WTC11 (cell line): ENCODE measurements at regions not wholly inside any gene's neighbourhood (a gene's known extent, or its start where the extent isn't known, plus 50 kb on each side); places are given as distances from the start of the nearest gene placed in this dataset.

Experiments
- ATAC-seq: fragments of 200-7000 bp; cut with Tn5 transposase; 2 replicates; pipeline ENCODE4 v1.10.0; 2021; ENCODE audit warnings: mild to moderate bottlenecking, moderate library complexity
- CTCF ChIA-PET: fragments of 300-600 bp; sonication (Branson Sonifier 250); formaldehyde crosslinking; loops from one replicate; lab custom pipeline; 2021; ENCODE audit warnings: antibody characterized with exemption; lab: Charles Lee
- POLR2A ChIA-PET: fragments of 350-600 bp; sonication (Branson Sonifier 250); formaldehyde crosslinking; loops from one replicate; lab custom pipeline; 2021; ENCODE audit warnings: antibody characterized with exemption; lab: Charles Lee
- DNase-seq: peaks from one replicate; pipeline ENCODE4 v3.0.0; 2021; ENCODE audit warnings: low spot score
- H3K27ac Mint-ChIP-seq: 2 replicates; pipeline ENCODE4 v1.8.0; 2021; ENCODE audit warnings: mixed read lengths
- H3K27me3 Mint-ChIP-seq: 2 replicates; pipeline ENCODE4 v1.8.0; 2021; ENCODE audit warnings: low read depth, mild to moderate bottlenecking, moderate library complexity, mixed read lengths
- H3K36me3 Mint-ChIP-seq: 2 replicates; pipeline ENCODE4 v1.8.0; 2021; ENCODE audit warnings: mixed read lengths
- H3K4me1 Mint-ChIP-seq: 2 replicates; pipeline ENCODE4 v1.8.0; 2022; ENCODE audit warnings: mixed read lengths
- H3K4me3 Mint-ChIP-seq: 2 replicates; pipeline ENCODE4 v1.8.0; 2021; ENCODE audit warnings: mild to moderate bottlenecking, moderate library complexity, mixed read lengths
- H3K9me3 Mint-ChIP-seq: 2 replicates; pipeline ENCODE4 v1.8.0; 2021; ENCODE audit warnings: mixed read lengths
- ATF1 ChIP-seq: sonication (generic); formaldehyde crosslinking; IDR thresholded peaks from 2 replicates; pipeline ENCODE4 v1.8.1; 2023; ENCODE audit warnings: mild to moderate bottlenecking, moderate library complexity, missing genetic modification reagents
- ATF6 ChIP-seq: sonication (generic); formaldehyde crosslinking; IDR thresholded peaks from 2 replicates; pipeline ENCODE4 v1.8.1; 2023; ENCODE audit warnings: mild to moderate bottlenecking, missing genetic modification reagents
- CREB1 ChIP-seq: sonication (generic); formaldehyde crosslinking; IDR thresholded peaks from 2 replicates; pipeline ENCODE4 v1.8.0; 2023; ENCODE audit warnings: mild to moderate bottlenecking, missing genetic modification reagents
- CREM ChIP-seq: sonication (generic); formaldehyde crosslinking; IDR thresholded peaks from 2 replicates; pipeline ENCODE4 v1.8.1; 2022; ENCODE audit warnings: mild to moderate bottlenecking, missing genetic modification reagents, moderate library complexity
- ELF4 ChIP-seq: sonication (generic); formaldehyde crosslinking; IDR thresholded peaks from 2 replicates; pipeline ENCODE4 v1.8.1; 2022; ENCODE audit warnings: low read depth, mild to moderate bottlenecking, moderate library complexity, missing genetic modification reagents
- EMX1 ChIP-seq: fragments of 250-450 bp; sonication (Bioruptor Pico); IDR thresholded peaks from 2 replicates; pipeline ENCODE4 v1.8.0; 2021; ENCODE audit warnings: mild to moderate bottlenecking
- ETV6 ChIP-seq: sonication (generic); formaldehyde crosslinking; IDR thresholded peaks from 2 replicates; pipeline ENCODE4 v1.8.1; 2022; ENCODE audit warnings: mild to moderate bottlenecking, missing genetic modification reagents
- FOXJ3 ChIP-seq: sonication (generic); formaldehyde crosslinking; IDR thresholded peaks from 2 replicates; pipeline ENCODE4 v1.9.0; 2021; ENCODE audit warnings: missing genetic modification reagents, mild to moderate bottlenecking, borderline replicate concordance
- GTF2I ChIP-seq: fragments of 250-450 bp; sonication (Bioruptor Pico); conservative IDR thresholded peaks from 2 replicates; pipeline ENCODE4 v1.4.0; 2021; ENCODE audit warnings: mild to moderate bottlenecking
- HMGA2 ChIP-seq: fragments of 250-450 bp; sonication (Bioruptor Pico); IDR thresholded peaks from 2 replicates; pipeline ENCODE4 v1.4.0; 2021; ENCODE audit warnings: mild to moderate bottlenecking, moderate library complexity
- JAZF1 ChIP-seq: fragments of 250-450 bp; sonication (Bioruptor Pico); IDR thresholded peaks from 2 replicates; pipeline ENCODE4 v1.9.0; 2021; ENCODE audit warnings: moderate library complexity, mild to moderate bottlenecking, inconsistent platforms
- MLX ChIP-seq: sonication (generic); formaldehyde crosslinking; IDR thresholded peaks from 2 replicates; pipeline ENCODE4 v1.8.1; 2023; ENCODE audit warnings: mild to moderate bottlenecking, missing genetic modification reagents, moderate library complexity
- NFE2L1 ChIP-seq: sonication (generic); formaldehyde crosslinking; IDR thresholded peaks from 2 replicates; pipeline ENCODE4 v1.8.1; 2023; ENCODE audit warnings: missing genetic modification reagents
- NFYB ChIP-seq: sonication (generic); formaldehyde crosslinking; conservative IDR thresholded peaks from 2 replicates; pipeline ENCODE4 v1.8.0; 2022; ENCODE audit warnings: low read depth, missing genetic modification reagents
- NR2C2 ChIP-seq: sonication (generic); formaldehyde crosslinking; IDR thresholded peaks from 2 replicates; pipeline ENCODE4 v1.8.0; 2022; ENCODE audit warnings: mild to moderate bottlenecking, missing genetic modification reagents
- NR3C1 ChIP-seq: sonication (generic); formaldehyde crosslinking; conservative IDR thresholded peaks from 2 replicates; pipeline ENCODE4 v1.8.1; 2023; ENCODE audit warnings: low read depth, mild to moderate bottlenecking, missing genetic modification reagents
- PRDM15 ChIP-seq: sonication (generic); formaldehyde crosslinking; IDR thresholded peaks from 2 replicates; pipeline ENCODE4 v1.8.0; 2022; ENCODE audit warnings: missing genetic modification reagents
- SMAD4 ChIP-seq: sonication (generic); formaldehyde crosslinking; IDR thresholded peaks from 2 replicates; pipeline ENCODE4 v1.8.0; 2022; ENCODE audit warnings: mild to moderate bottlenecking, missing genetic modification reagents
- SP1 ChIP-seq: sonication (generic); formaldehyde crosslinking; conservative IDR thresholded peaks from 2 replicates; pipeline ENCODE4 v1.8.1; 2022; ENCODE audit warnings: missing genetic modification reagents
- TEAD1 ChIP-seq: sonication (generic); formaldehyde crosslinking; IDR thresholded peaks from 2 replicates; pipeline ENCODE4 v1.8.0; 2022; ENCODE audit warnings: mild to moderate bottlenecking, missing genetic modification reagents
- ZNF219 ChIP-seq: sonication (generic); formaldehyde crosslinking; IDR thresholded peaks from 2 replicates; pipeline ENCODE4 v1.8.0; 2023; ENCODE audit warnings: missing genetic modification reagents, mild to moderate bottlenecking, borderline replicate concordance
- TF ChIP-seq, protein P1 (sequence below): fragments of 250-450 bp; sonication (Bioruptor Pico); conservative IDR thresholded peaks from 2 replicates; pipeline ENCODE4 v1.9.0; 2021; ENCODE audit warnings: mild to moderate bottlenecking
- TF ChIP-seq, protein P2 (sequence below): sonication (generic); formaldehyde crosslinking; IDR thresholded peaks from 2 replicates; pipeline ENCODE4 v1.8.0; 2022; ENCODE audit warnings: mild to moderate bottlenecking, missing genetic modification reagents

GRCh38 chr1:63127376-63127775 lies 195.0 kb upstream of the FOXD3 start:
- CTCF ChIA-PET, result interaction anchor here (1.2 kb wide), 1 partner anchor 21 kb away, joined by 4 read pairs; no protein-coding TSS in a partner anchor
- Mint-ChIP-seq H3K36me3 (no peaks in the 10 kb centered on the region), H3K9me3 (no peaks in the 10 kb centered on the region), H3K27ac (no peak overlapping the region), H3K27me3 (no peaks in the 10 kb centered on the region; the same call in 1 of the 2 replicates), H3K4me3 (no peak overlapping the region), H3K4me1 (peaks cover under 1% of the 10 kb centered on the region)
- ATAC-seq (no peak), DNase-seq (no peak)
- TF ChIP-seq JAZF1 (CRISPR knock-in tag) (no peak), TEAD1 (CRISPR knock-in tag) (no peak), CREM (CRISPR knock-in tag) (no peak), NR2C2 (CRISPR knock-in tag) (no peak), ELF4 (CRISPR knock-in tag) (no peak), SP1 (CRISPR knock-in tag) (no peak), ETV6 (CRISPR knock-in tag) (no peak), MLX (no peak), ATF1 (CRISPR knock-in tag) (no peak), HMGA2 (CRISPR knock-in tag) (no peak), NFYB (CRISPR knock-in tag) (no peak)
- TF ChIP-seq, protein P1, sequence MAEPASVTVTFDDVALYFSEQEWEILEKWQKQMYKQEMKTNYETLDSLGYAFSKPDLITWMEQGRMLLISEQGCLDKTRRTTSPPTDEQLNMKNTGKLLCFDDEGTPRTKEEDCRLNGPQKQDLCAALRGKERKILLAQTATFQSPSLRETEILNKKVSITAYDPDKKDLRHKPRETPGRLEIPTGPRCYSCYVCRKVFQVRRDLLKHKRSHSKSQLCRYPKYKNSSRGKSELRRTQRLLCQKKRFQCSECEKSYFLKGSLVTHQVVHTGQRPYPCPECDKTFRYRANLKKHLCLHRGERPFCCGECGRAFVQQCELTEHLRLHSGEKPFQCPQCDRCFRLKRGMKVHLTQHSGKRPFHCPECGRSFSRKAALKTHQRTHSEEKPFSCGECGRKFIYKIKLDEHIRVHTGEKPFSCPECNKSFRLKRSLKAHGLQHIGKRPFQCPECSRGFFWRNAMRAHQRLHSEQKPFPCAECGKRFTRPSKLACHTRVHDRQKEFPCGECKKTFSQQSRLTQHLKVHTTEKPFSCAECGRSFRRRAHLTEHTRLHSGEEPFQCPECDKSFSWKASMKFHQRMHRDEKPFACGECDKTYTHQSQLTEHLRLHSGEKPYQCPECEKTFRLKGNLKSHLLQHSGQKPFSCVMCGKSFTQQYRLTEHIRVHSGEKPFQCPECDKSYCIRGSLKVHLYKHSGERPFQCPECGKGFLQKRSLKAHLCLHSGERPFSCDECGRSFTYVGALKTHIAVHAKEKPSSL (CRISPR knock-in tag), result no peak
- TF ChIP-seq, protein P2, sequence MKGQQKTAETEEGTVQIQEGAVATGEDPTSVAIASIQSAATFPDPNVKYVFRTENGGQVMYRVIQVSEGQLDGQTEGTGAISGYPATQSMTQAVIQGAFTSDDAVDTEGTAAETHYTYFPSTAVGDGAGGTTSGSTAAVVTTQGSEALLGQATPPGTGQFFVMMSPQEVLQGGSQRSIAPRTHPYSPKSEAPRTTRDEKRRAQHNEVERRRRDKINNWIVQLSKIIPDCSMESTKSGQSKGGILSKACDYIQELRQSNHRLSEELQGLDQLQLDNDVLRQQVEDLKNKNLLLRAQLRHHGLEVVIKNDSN (CRISPR knock-in tag), result no peak
- POLR2A ChIA-PET, result no interaction called here

- H3K27me3 Mint-ChIP-seq, result peaks cover 2% of the 10 kb centered on the region; the same call in 1 of the 2 replicates
- H3K4me3 Mint-ChIP-seq, result no peak overlapping the region
- no peak for ATAC-seq
- CTCF ChIA-PET, result no interaction called here
- no peak overlapping the region for H3K27ac Mint-ChIP-seq
- no peak for DNase-seq
- no peaks in the 10 kb centered on the region for H3K4me1 Mint-ChIP-seq
- no peak for TF ChIP-seq JAZF1 (CRISPR knock-in tag)
- TF ChIP-seq ATF1 (CRISPR knock-in tag), result no peak
- no peak for TF ChIP-seq ZNF219 (CRISPR knock-in tag)
- TF ChIP-seq, all 79 proteins: peak for 0
- Mint-ChIP-seq H3K9me3 (no peaks in the 10 kb centered on the region), H3K36me3 (no peaks in the 10 kb centered on the region)
- POLR2A ChIA-PET, result no interaction called here
These were observed 193.8 kb upstream of the FOXD3 start for GRCh38 chr1:63128556-63128955.

DNA sequence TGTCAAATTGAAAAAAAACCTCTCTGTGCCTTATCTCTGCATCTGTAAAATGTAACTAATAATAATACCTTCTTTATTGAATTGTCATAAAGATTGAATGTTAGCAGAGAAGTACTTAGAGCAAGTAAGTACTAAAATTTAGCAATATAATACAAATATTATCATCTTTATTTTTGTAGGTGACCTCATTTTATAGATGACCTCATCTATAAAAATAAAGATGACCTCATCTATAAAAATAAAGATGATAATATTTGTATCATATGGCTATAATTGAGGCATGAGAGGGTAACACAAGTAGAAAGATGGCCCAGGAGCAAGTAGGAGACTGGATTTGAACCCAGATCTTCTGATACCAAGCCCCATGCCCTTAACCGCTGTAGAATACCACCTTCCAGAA lies 193.2 kb upstream of the FOXD3 start:
- Mint-ChIP-seq H3K27ac (no peak overlapping the region), H3K36me3 (no peaks in the 10 kb centered on the region), H3K9me3 (no peaks in the 10 kb centered on the region), H3K4me1 (no peaks in the 10 kb centered on the region), H3K4me3 (no peak overlapping the region), H3K27me3 (peaks cover 2% of the 10 kb centered on the region; the same call in 1 of the 2 replicates)
- ATAC-seq, result no peak
- ChIA-PET CTCF (no interaction called here), POLR2A (no interaction called here)
- DNase-seq, result no peak
- TF ChIP-seq ELF4 (CRISPR knock-in tag) (no peak), NFE2L1 (CRISPR knock-in tag) (no peak), MLX (no peak), HMGA2 (CRISPR knock-in tag) (no peak), PRDM15 (CRISPR knock-in tag) (no peak), CREB1 (CRISPR knock-in tag) (no peak), NR3C1 (CRISPR knock-in tag) (no peak), ATF6 (CRISPR knock-in tag) (no peak), JAZF1 (CRISPR knock-in tag) (no peak), GTF2I (CRISPR knock-in tag) (no peak), EMX1 (no peak), FOXJ3 (CRISPR knock-in tag) (no peak), SMAD4 (CRISPR knock-in tag) (no peak)
